ENCODE measurements at regions not wholly inside any gene's neighbourhood (a gene's known extent, or its start where the extent isn't known, plus 50 kb on each side); places are given as distances from the start of the nearest gene placed in this dataset.
"Not testable (repeated sequence)": the region's sequence is repeated elsewhere in the genome, so short reads cannot be mapped to it uniquely, and the experiment has no call there.

- in situ Hi-C loops (cut with HindIII; ENCODE audit: low pct_ligation_motif_present, low pct_unique_long_range_greater_than_20kb, low sequenced_read_pairs): no loop called here
- DNase-seq: no peak
Observed at GRCh38 chr7:113636727-113637421, 281.9 kb downstream of the PPP1R3A start.

GRCh38 chr7:113635492-113635891, 283.3 kb downstream of the PPP1R3A start:
- in situ Hi-C loops (cut with HindIII; ENCODE audit: low pct_ligation_motif_present, low pct_unique_long_range_greater_than_20kb, low sequenced_read_pairs): no loop called here
- DNase-seq: no peak

GRCh38 chr7:113633073-113633472, 285.7 kb downstream of the PPP1R3A start:
- in situ Hi-C loops (cut with HindIII; ENCODE audit: low pct_ligation_motif_present, low pct_unique_long_range_greater_than_20kb, low sequenced_read_pairs): no loop called here

GRCh38 chr7:113628948-113629847, 289.6 kb downstream of the PPP1R3A start:
- no peak for DNase-seq
- in situ Hi-C loops (cut with HindIII; ENCODE audit: low pct_ligation_motif_present, low pct_unique_long_range_greater_than_20kb, low sequenced_read_pairs): no loop called here

More at GRCh38 chr7:113633073-113633472, 285.7 kb downstream of the PPP1R3A start:
- DNase-seq: no peak

- in situ Hi-C loops (cut with HindIII; ENCODE audit: low pct_ligation_motif_present, low pct_unique_long_range_greater_than_20kb, low sequenced_read_pairs): no loop called here
- DNase-seq: no peak
Observed at GRCh38 chr7:113625494-113626102, 293.2 kb downstream of the PPP1R3A start.

- in situ Hi-C loops (cut with HindIII; ENCODE audit: low pct_ligation_motif_present, low pct_unique_long_range_greater_than_20kb, low sequenced_read_pairs): no loop called here
- DNase-seq: no peak
Observed at GRCh38 chr7:113622796-113623195, 296.0 kb downstream of the PPP1R3A start.

GRCh38 chr7:113610572-113610971, 308.2 kb downstream of the PPP1R3A start:
- DNase-seq: no peak
- in situ Hi-C loops (cut with HindIII; ENCODE audit: low pct_ligation_motif_present, low pct_unique_long_range_greater_than_20kb, low sequenced_read_pairs): no loop called here

GRCh38 chr7:113608782-113609181, 310.0 kb downstream of the PPP1R3A start:
- no peak for DNase-seq
- in situ Hi-C loops (cut with HindIII; ENCODE audit: low pct_ligation_motif_present, low pct_unique_long_range_greater_than_20kb, low sequenced_read_pairs): no loop called here

GRCh38 chr7:113606325-113606724, 312.5 kb downstream of the PPP1R3A start:
- no peak for DNase-seq
- in situ Hi-C loops (cut with HindIII; ENCODE audit: low pct_ligation_motif_present, low pct_unique_long_range_greater_than_20kb, low sequenced_read_pairs): no loop called here

GRCh38 chr7:113600428-113600827, 318.4 kb downstream of the PPP1R3A start:
- DNase-seq; in situ Hi-C loops (cut with HindIII; ENCODE audit: low pct_ligation_motif_present, low pct_unique_long_range_greater_than_20kb, low sequenced_read_pairs): not testable (repeated sequence)

GRCh38 chr7:113593455-113593854, 325.4 kb downstream of the PPP1R3A start:
- in situ Hi-C loops (cut with HindIII; ENCODE audit: low pct_ligation_motif_present, low pct_unique_long_range_greater_than_20kb, low sequenced_read_pairs); DNase-seq: not testable (repeated sequence)

GRCh38 chr7:113592924-113593323, 325.9 kb downstream of the PPP1R3A start:
- in situ Hi-C loops (cut with HindIII; ENCODE audit: low pct_ligation_motif_present, low pct_unique_long_range_greater_than_20kb, low sequenced_read_pairs): not testable (repeated sequence)

GRCh38 chr7:113582471-113582870, 336.3 kb downstream of the PPP1R3A start:
- in situ Hi-C loops (cut with HindIII; ENCODE audit: low pct_ligation_motif_present, low pct_unique_long_range_greater_than_20kb, low sequenced_read_pairs): no loop called here
- DNase-seq: no peak

More at GRCh38 chr7:113592924-113593323, 325.9 kb downstream of the PPP1R3A start:
- DNase-seq: not testable (repeated sequence)

- in situ Hi-C loops (cut with HindIII; ENCODE audit: low pct_ligation_motif_present, low pct_unique_long_range_greater_than_20kb, low sequenced_read_pairs); DNase-seq: not testable (repeated sequence)
Observed at GRCh38 chr7:113563257-113563656, 355.6 kb downstream of the PPP1R3A start.

GRCh38 chr7:113562801-113563200, 356.0 kb downstream of the PPP1R3A start:
- DNase-seq: no peak
- in situ Hi-C loops (cut with HindIII; ENCODE audit: low pct_ligation_motif_present, low pct_unique_long_range_greater_than_20kb, low sequenced_read_pairs): no loop called here

GRCh38 chr7:113562242-113562641, 356.6 kb downstream of the PPP1R3A start:
- no peak for DNase-seq
- in situ Hi-C loops (cut with HindIII; ENCODE audit: low pct_ligation_motif_present, low pct_unique_long_range_greater_than_20kb, low sequenced_read_pairs): no loop called here

- in situ Hi-C loops (cut with HindIII; ENCODE audit: low pct_ligation_motif_present, low pct_unique_long_range_greater_than_20kb, low sequenced_read_pairs): no loop called here
- no peak for DNase-seq
Observed at GRCh38 chr7:113561446-113561845, 357.4 kb downstream of the PPP1R3A start.

- no peak for DNase-seq
- in situ Hi-C loops (cut with HindIII; ENCODE audit: low pct_ligation_motif_present, low pct_unique_long_range_greater_than_20kb, low sequenced_read_pairs): no loop called here
Observed at GRCh38 chr7:113550966-113551365, 367.8 kb downstream of the PPP1R3A start.

- in situ Hi-C loops (cut with HindIII; ENCODE audit: low pct_ligation_motif_present, low pct_unique_long_range_greater_than_20kb, low sequenced_read_pairs): no loop called here
- DNase-seq: no peak
Observed at GRCh38 chr7:113548561-113548960, 370.2 kb downstream of the PPP1R3A start.
